Hematopoietic multipotent progenitor cell treated with erythropoietin and hydrocortisone succinate and interleukin-3 and kit ligand, for 8 days (in vitro differentiated cells): ENCODE measurements at regions not wholly inside any gene's neighbourhood (a gene's known extent, or its start where the extent isn't known, plus 50 kb on each side); places are given as distances from the start of the nearest gene placed in this dataset.

Experiments used
- DNase-seq: peaks from one replicate; pipeline ENCODE4 v3.0.0-alpha.2; 2015

DNA sequence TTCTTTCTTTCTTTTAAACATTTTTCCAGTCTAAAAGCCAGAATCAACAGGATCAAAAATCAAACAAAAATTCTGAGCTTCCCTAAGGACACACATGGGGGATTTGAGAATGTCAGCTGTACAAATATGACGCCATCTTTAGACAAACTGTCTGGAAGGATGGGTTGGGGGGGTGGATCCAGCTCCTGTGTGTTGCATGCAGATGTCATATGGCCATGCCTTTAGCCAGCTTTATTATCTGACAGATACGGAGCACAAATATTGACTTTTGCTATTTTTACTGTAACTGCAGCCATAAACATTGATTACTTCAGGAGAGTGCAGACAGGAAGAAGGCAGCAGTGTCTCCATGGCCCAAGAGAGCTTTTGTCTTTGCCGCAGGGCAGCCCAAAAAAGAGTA, 279.4 kb upstream of the ELAC2 start:
- DNase-seq: no peak

DNA sequence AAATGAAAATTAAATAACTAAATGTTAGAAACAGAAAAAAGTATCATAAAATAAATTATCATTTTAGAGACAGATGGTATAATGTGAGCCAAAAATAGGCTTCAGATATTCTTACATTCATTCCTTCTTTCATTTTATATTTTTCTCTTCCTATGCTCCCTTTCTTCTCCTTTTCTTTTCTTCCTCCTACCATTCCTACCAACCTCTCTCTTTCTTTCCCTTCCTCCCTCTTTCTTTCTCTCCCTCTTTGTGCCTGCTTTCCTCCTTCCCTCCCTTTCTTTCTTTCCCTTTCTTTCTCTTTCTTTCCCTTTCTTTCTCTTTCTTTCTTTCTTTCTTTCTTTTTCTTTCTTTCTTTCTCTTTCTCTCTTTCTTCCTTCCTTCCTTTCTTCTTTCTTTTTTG, 275.6 kb upstream of the ELAC2 start:
- no peak for DNase-seq

DNA sequence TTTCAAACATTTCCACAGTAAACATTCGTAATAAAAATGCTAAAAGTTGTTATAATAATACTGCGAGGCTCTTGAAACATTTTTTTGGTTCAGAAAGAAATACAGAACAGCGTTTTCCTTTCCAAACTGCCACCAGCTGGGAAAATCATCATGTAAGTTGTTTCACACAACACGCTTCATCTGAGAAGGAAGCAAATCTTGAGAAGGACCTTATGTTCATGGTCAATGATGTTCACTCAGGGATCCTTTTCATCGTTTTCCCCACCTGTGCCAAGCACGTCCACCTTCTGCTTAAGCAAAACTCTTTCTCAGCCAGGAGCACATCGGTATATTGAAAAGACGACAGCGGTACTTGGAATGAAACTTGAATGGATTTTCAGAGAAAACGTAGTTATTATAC, 274.5 kb upstream of the ELAC2 start:
- DNase-seq: no peak

DNA sequence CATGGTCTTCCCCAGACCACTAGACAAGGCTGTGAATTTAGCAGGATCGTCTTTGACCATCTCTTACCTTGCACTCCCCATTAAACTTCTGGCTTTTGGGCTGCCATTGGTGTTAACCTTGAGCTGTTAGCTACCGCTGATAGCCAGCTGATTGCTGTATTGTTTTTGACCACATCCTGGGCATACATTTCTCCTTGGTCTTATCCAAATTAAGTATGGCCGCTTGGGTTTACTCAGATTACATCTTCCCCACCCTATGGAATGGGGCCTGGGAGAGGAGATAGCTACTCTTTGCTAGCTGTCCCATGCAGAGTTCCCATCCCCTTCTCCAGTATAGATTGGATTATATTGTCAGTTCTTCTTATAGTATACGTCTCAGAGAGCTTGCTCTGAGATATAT, 270.4 kb upstream of the ELAC2 start:
- no peak for DNase-seq

DNA sequence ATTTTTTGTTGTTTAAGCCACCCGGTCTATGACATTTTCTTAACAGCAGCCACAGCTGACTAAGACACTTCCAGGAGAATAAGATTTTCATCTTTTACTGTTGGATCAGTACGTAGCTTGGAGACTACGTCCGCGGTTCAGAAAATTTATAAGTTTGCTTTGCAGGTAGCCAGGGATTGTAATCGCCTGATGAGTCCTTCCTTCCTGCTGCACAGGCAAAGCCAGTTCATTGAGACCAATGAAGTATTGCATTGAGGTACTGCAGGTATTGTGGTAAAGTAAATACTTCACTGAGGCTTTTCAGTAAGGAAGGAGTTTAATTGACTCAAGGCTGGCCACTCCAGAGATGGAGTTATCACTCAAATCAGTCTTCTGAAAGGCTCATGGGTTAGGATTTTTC, 269.4 kb upstream of the ELAC2 start:
- DNase-seq: no peak

DNA sequence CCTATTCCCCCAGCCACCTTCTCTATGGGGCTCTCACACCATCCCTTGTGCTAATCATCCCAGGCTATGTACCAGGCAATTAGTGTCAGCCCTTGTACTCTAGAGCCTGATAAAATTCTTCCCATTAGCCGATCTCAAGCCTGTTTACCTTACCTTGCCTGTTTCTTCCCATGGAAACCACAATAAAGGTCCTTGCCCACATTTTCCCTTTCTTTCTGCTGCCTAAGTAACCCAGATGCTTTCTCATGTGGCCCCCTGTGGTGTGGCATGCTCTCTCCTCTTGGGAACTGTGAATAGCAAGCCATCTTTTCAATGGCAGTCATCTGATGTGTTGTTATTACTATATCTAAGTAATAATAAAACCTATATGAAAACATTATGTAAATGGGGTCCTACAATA, 265.8 kb upstream of the ELAC2 start:
- DNase-seq: no peak

DNA sequence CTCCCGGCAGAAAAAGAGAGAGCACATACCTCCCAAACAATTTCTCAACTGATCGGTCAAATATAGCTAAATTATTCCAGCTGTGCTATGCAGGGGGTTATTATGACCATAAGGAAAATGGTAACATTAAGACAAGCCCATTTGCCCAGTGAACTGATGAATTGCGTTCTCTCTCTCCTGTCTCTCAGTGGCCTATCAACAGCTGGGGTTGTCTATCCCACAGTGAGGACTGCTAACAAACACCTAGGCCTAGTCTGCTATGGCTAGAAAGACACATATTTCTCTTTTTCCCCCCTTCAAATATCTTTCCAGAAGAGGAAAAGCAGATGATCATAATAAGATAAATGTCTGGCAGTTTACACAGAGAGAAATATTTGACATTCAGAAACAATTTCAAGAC, 263.8 kb upstream of the ELAC2 start:
- DNase-seq: no peak

DNA sequence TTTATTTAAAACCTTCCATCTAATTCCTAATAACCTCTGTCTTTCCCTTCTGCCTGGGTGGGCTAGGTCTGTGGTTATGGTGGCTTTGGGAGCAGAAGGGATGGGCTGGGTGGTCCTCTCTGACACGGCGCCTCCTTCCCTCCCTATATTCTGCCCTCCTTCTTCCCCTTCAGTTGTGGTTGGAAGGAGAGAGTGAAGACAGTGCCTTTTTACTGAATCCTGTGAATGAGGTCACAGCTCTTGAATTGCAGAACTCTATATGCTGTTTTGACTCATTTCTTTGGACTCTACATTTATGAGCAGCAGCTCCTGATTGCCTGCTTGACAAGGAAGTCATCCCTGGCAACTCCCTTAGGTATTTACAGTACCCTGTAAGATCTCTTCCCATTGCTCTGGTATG, 256.0 kb upstream of the ELAC2 start:
- no peak for DNase-seq

DNA sequence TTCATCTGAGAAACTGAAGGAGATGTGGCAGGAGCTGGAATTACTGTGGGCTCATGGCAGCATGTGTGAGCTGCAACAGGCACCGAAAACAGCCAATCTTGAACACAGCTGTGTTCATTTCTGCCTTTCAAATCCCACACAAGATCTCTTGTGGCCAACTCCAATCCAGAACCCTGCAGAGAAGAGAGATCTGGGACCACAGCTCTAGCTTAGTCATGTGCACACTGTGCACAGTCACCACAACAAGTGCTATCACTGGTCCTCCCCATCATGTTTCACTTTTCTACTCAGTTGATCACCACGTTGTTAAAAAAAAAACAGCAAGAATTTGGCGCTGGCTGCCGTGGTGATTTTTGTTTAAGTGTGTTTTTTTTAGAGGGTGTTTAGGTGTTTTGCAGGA, 254.5 kb upstream of the ELAC2 start:
- DNase-seq: no peak

DNA sequence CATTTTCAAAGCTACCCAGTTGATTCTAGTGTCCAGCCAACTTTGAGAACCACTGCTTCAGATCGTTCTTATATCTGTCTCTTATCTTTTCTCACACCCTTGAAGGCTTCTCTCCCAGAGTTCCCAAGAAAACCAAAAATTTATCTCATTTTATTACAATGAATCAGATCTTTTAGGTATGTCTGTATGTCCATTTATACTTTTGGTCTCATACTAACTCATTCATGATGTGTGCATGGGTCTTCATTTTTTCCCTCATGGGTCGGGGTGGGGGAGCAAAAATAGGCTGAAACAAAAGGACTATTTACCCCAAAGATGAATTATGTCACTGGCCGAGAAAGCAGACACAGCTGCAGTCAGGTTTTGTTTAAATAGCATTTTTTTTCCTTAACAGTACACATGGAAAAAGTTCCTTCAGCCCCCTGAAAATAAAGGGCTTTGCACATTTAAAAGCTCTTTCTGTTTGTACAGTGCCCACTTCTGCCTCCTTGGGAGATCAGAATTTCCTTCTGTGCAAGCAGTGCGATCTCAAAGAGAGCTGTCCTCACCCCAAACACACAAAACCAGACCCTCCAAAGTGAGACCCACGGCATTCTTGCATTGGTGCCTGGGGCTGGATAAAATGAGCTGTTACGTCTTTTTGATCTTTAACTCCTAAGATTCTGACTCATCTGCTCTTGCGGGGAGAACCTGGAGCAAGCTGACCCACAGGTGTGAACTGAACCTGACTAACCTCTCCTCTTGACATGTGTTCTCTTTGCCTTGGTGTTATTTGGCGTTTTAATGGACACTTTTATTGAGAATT, 251.2 kb upstream of the ELAC2 start:
- DNase-seq: no peak

DNA sequence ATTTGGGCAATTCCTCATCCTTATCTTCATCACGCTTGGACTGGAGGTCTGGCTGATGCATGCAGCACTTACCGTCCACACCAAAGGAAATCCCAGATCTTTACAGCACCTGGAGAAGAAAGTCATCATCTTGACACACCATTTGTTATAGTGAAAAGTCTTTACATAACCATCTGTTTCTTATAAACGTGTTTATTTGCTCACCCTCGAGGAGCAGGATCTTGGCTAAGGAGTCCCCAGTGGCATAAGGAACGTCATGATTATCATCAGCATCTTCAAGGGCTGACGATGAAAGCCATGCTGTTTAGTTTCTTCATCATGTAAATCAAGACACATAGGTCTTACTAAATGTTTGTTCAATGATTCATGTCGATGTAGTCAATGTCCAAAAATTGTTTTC, 248.8 kb upstream of the ELAC2 start:
- no peak for DNase-seq

DNA sequence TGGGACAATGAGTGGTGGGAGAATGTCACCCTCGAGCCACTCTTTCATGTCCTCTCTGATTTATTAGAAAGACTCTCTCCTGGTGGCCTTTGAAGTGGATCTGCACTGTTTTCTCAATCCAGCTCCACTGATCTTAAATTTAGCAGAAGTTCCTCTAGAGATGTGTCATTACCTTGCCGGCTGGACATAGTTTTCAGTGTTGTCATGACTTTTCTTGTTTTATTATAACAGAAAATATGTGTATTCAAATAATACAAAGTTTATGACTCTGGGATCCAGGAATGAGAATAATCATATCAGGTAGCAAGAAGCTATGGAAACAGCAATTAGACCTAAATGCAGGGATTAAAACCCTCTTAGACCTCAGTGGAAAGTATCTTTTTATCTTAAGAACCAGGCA, 247.5 kb upstream of the ELAC2 start:
- no peak for DNase-seq

DNA sequence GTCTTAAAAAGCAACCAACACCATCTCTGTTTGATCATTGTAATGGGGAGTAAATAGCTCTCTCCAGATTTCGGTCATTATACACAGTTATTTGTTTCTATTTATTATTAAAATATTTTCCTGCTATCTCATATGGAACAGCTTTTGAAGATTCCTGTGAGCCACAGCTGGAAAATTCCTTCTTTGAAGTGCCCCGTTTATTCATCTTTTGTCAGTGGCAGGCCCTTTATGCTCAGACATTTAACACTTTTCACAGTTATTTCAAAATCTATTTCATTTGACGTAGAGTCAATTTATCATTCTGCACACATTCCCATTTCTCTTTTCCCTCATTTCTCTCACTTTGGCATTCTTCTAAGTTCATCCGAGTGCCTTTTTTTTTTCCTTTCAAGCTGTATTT, 245.9 kb upstream of the ELAC2 start:
- DNase-seq: no peak

DNA sequence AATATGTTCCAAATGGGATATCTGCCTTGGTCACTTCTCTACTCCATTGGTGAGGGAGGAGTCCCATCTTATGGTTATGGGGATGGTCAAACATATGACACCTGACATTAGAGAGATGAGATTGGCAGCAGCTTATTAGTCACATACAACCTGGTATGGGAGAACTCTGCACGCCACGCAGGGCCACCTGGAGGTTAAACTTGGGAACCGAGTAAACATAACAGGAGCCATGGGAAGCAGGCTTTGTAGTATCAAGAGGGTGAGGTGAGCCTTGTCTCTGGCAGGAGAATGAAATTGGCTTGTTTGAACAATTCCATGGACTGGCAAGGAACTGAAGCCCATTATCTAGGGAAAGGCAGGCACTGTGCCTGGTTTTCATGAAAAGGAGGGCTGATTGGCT, 238.7 kb upstream of the ELAC2 start:
- no peak for DNase-seq

DNA sequence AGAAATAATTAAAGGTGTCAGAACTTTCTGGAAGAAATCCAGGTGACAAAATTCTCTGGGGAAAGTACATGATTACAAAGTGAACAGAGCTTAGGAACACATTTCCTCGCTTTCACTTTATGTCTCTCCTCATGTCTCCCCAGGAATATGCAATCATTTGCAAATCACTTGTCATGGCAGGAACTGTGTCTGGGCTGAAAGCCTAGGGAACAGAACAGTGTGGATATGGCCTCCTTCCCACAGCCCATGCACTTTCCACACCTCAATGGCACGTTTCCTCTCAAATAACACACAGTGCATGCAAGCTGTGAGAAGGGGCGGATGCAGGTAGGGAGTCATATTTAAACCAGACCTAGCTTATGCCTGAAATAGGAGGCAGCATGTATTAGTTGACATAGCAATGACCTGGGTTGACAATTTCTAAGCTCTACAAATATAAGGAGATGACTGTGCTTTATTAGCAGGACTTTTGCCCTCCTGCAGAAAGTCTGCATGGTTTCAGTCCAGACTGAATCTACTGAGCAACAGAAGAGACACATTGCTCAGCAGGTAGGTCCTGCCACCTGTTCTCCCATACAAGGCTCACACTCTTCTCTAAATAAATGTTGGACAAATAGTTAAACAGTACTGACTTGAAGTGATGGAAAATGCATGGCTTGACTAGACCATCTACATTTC, 236.0 kb upstream of the ELAC2 start:
- DNase-seq: no peak

DNA sequence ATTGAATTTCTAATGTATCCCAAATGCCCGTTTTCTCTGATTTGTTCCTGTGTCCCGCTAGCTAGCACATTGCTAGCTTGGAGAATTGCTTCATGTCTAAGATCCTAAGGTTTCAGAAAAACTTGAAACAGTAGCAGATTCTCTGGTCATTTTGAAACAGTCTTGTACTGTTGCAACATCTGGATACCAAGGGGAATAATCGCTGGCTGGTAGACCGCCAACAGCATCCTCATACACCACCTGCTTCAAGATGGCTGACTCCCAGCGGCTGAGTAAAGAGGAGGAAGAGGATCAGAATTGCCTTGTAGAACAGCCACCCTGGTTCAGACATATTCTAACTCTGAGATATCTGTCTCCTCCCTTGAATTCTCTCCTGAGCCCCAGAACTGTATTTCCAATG, 226.7 kb upstream of the ELAC2 start:
- no peak for DNase-seq

DNA sequence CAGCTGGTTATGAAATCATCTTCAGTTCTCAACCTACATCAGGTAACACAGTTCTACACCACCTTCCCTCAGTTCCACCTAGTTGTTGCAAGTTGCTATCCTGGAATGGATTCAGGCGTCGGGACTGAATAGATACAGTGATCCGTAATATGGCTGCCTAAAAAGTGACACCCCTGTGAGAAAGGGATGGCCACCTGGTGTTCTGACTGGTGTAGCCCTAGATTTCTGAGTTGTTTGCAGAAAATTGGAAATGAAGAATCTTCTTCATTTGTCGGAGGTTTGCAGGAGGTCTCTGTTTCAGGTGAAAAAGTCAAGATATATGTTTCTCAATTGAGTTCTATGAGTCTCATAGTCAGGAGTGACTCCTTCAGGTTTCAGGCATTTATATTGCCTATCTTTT, 225.8 kb upstream of the ELAC2 start:
- DNase-seq: no peak

DNA sequence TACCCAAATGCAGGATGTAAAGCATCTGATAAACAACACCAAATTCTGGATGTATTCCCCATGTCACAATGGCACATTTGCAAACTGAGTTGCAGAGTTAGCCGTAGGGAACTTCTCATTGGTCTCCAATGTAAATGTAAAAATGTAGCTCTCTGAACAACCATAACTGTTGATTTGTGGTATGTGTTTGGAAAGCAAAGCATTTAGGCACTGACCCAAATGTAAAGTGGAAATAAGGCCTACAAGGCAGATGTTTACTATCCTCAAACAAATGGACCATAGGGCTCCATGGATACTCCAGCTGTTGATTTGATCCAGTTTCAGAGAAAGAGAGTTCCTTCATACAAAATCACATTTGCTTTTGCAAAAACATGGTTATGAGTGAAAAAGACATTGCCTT, 223.0 kb upstream of the ELAC2 start:
- no peak for DNase-seq

DNA sequence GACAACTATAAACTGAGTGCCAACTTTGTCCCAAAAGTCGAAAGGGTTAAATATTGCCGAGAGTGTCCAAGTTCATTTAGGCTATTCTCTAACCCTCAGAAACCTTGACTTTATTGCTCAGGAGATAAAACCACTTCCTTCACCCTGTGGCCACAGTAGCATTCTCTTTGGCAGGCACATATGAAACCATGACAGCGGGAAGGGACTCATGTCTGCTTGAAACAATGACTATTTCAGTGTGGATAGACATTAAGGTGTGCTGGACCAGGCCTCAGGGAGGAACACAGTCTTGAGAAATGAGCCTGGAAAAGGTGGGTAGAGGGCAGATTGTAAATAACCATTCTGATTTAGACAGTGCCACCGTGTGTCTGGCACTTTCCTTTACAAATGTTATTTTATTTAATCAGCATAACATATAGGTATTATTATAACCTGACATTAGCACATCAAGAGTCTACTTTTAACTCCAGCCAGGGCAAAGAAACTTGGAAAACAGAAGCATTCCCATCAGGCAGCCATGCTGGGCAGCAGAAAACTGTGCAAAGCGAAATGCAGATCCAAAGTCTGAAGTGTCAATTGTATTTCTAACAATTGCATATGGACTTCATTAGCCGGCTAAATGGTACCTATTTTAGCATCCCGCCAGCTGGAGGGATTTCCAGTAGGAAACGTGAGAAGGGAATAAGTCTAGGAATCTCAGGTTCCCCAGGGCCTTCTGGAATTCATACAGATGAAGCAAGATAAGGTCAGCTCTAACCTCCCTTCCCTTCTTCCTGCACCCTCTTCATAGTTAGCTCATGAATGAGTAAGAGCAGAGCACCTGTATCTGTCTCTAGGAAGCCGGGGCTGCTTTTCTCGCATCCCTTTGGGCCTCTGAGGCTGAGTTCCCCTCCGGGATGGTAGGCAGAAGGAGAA, 212.8 kb upstream of the ELAC2 start:
- no peak for DNase-seq

DNA sequence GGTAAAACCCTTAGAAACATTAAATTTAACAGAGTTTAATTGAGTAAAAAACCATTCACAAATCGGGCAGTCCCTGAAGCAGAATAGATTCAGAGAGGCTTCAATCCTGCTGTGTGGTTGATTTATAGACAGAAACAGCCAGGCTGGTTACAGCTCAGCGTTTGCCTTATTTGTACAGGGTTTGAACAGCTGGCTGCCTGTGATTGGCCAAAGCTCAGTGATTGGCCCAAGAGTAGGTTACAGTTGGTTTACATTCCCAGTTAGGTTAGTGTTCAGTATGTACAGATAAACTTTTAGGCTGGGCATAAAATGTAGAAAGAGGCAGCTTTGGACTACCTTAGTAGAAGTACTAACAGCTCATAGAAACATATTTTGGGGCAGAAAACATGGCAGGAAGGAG, 210.4 kb upstream of the ELAC2 start:
- DNase-seq: no peak

DNA sequence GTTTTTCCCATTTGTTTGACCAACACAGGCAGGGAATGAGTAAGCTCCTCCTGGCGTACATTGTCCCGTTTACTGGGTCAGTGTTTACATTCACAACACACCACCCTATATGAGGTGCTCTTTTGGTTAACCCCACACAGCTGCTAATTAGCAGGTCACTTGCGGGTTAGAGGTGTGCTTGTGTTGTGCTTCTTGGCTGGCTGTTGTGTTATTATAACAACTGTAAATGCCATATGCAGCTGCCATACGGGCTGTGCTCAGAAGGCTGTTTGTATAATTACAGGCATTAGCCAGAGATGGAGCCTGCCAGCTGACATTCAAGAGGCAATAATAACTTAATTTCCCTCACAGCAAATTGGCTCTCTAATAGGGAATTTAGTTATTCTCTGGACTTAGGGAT, 205.1 kb upstream of the ELAC2 start:
- DNase-seq: no peak

DNA sequence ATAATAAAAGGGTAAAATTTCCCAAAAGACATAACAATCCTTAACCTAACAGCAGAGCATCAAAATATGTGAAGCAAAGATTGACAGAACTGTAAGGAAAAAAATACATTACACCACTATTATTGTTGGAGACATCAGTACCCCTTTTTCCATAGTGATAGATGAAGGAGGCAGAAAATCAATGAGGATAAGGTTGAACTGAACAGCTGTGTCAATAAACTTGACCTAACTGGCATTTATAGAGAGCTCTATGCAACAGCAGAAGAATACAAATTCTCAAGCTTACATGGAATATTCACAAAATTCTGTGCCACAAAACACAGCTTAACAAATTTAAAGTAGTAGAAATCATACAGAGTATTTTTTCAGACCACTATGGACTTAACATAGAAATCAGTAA, 195.0 kb upstream of the ELAC2 start:
- DNase-seq: no peak

DNA sequence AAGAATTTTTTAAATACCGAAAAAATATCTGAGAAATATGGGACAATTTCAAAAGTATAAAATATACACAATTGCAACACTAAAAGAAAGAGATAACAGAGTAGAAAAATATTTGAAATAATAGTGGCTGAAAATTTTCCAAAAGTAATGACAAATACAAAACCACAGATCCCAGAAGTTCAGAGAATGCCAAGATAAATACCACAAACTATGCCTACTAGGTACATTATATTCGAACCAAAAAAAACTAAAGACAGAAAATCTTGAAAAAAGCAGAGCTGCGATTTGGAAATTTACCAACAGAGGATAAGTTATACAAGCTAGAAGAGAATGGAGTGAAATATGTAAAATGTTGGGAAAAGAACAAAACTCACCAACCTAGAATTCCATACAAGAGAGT, 191.3 kb upstream of the ELAC2 start:
- DNase-seq: no peak
